ENCODE measurements at regions not wholly inside any gene's neighbourhood (a gene's known extent, or its start where the extent isn't known, plus 50 kb on each side); places are given as distances from the start of the nearest gene placed in this dataset.

GRCh38 chr2:103594823-103595222, 833.0 kb downstream of the TMEM182 start:
- TF ChIP-seq CTCF (optimal IDR thresholded peaks at IDR 0.05 in 1 of 3, IDR thresholded peaks at IDR 0.05 in 1 of 3, conservative IDR thresholded peaks at IDR 0.05 in 1 of 3; ENCODE audit: extremely low read depth in 1 of 3, insufficient read depth in 2 of 3, low read length in 3 of 3) (no peak), EZH2 (IDR thresholded peaks at IDR 0.05; ENCODE audit: low read length) (no peak)
- no peaks in the 10 kb centered on the region for H3K9me1 ChIP-seq (ENCODE audit: control insufficient read depth, extremely low read depth, insufficient read depth, low read length)
- no peaks in the 10 kb centered on the region for H4K20me1 ChIP-seq (ENCODE audit: control insufficient read depth, extremely low read depth, insufficient read depth, low read length)
- H3K9ac ChIP-seq (ENCODE audit: control insufficient read depth, extremely low read depth, insufficient read depth, low read length) = no peak overlapping the region
- H3K4me1 ChIP-seq (ENCODE audit: control insufficient read depth, extremely low read depth, insufficient read depth, low read length) = no peaks in the 10 kb centered on the region
- no peaks in the 10 kb centered on the region for H3K36me3 ChIP-seq (ENCODE audit: control insufficient read depth in 2 of 2, extremely low read depth in 1 of 2, insufficient read depth in 2 of 2, low read length in 2 of 2)
- no peaks in the 10 kb centered on the region for H3K27me3 ChIP-seq (ENCODE audit: control insufficient read depth, extremely low read depth, insufficient read depth, low read length)
- dilution Hi-C loops (cut with MboI; ENCODE audit: extremely low pct_ligation_motif_present, low sequenced_read_pairs) = no loop called here
- no peak overlapping the region for H3K4me3 ChIP-seq (ENCODE audit: control insufficient read depth in 2 of 3, extremely low read depth in 1 of 3, insufficient read depth in 2 of 3, low read depth in 1 of 3, low read length in 3 of 3)
- H3K9me3 ChIP-seq (ENCODE audit: control insufficient read depth, low read depth, low read length) = no peaks in the 10 kb centered on the region
- FAIRE-seq (no peak), DNase-seq (ENCODE audit: low read depth, low spot score) (no peak)
- no peaks in the 10 kb centered on the region for H3K79me2 ChIP-seq (ENCODE audit: control insufficient read depth, insufficient read depth, low read length)
- H3K4me2 ChIP-seq (ENCODE audit: control insufficient read depth, extremely low read depth, insufficient read depth, low read depth, low read length) = no peak overlapping the region
- no peak overlapping the region for H3K27ac ChIP-seq (ENCODE audit: control insufficient read depth, insufficient read depth, low read length)
- H2AFZ ChIP-seq (ENCODE audit: control insufficient read depth, low read length) = no peak overlapping the region

- Histone ChIP-seq H3K36me3 (ENCODE audit: control insufficient read depth in 2 of 2, extremely low read depth in 1 of 2, insufficient read depth in 2 of 2, low read length in 2 of 2) (no peaks in the 10 kb centered on the region), H3K9me1 (ENCODE audit: control insufficient read depth, extremely low read depth, insufficient read depth, low read length) (no peaks in the 10 kb centered on the region), H3K9ac (ENCODE audit: control insufficient read depth, extremely low read depth, insufficient read depth, low read length) (no peak overlapping the region), H4K20me1 (ENCODE audit: control insufficient read depth, extremely low read depth, insufficient read depth, low read length) (no peaks in the 10 kb centered on the region), H2AFZ (ENCODE audit: control insufficient read depth, low read length) (no peak overlapping the region), H3K9me3 (ENCODE audit: control insufficient read depth, low read depth, low read length) (no peaks in the 10 kb centered on the region), H3K27me3 (ENCODE audit: control insufficient read depth, extremely low read depth, insufficient read depth, low read length) (no peaks in the 10 kb centered on the region), H3K79me2 (ENCODE audit: control insufficient read depth, insufficient read depth, low read length) (no peaks in the 10 kb centered on the region), H3K4me1 (ENCODE audit: control insufficient read depth, extremely low read depth, insufficient read depth, low read length) (no peaks in the 10 kb centered on the region), H3K4me3 (ENCODE audit: control insufficient read depth in 2 of 3, extremely low read depth in 1 of 3, insufficient read depth in 2 of 3, low read depth in 1 of 3, low read length in 3 of 3) (no peak overlapping the region), H3K27ac (ENCODE audit: control insufficient read depth, insufficient read depth, low read length) (no peak overlapping the region), H3K4me2 (ENCODE audit: control insufficient read depth, extremely low read depth, insufficient read depth, low read depth, low read length) (no peak overlapping the region)
- dilution Hi-C loops (cut with MboI; ENCODE audit: extremely low pct_ligation_motif_present, low sequenced_read_pairs) = no loop called here
- no peak for DNase-seq (ENCODE audit: low read depth, low spot score)
- no peak for TF ChIP-seq CTCF (optimal IDR thresholded peaks at IDR 0.05 in 1 of 3, IDR thresholded peaks at IDR 0.05 in 1 of 3, conservative IDR thresholded peaks at IDR 0.05 in 1 of 3; ENCODE audit: extremely low read depth in 1 of 3, insufficient read depth in 2 of 3, low read length in 3 of 3)
- TF ChIP-seq EZH2 (IDR thresholded peaks at IDR 0.05; ENCODE audit: low read length) = no peak
- FAIRE-seq = no peak
These were observed 843.4 kb downstream of the TMEM182 start for GRCh38 chr2:103605071-103605780.
